ENCODE measurements at regions not wholly inside any gene's neighbourhood (a gene's known extent, or its start where the extent isn't known, plus 50 kb on each side); places are given as distances from the start of the nearest gene placed in this dataset.

DNA sequence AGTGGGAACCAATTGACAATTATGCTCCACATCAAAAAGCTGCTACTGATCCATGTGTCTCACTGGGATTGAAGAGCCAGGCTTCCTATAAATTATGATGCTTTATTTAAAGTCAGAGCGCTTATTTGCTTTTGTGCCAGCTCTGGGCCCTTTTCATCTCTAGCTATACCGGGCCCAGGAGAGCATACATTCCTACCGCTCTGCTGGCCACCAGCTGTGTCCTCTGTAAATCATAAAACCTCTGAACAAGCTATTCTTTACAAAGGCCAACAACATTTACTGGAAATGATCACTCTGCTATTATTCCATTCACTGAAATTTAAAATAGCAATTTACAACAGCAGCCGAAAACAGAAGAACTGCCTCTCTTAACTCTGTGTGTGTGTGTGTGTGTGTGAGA is 86.6 kb downstream of the ZNF608 start:
- CTCF ChIA-PET (ENCODE audit: low intra/inter-chr PET ratio): no interaction called here
- H3K4me1 ChIP-seq (replicated peaks in 1 of 2; ENCODE audit: control insufficient read depth in 2 of 2, insufficient read depth in 2 of 2, low read length in 2 of 2): peaks cover 7 to 76% of the 10 kb centered on the region in 2 experiments; a peak in 4 of 5 replicates

GRCh38 chr5:124658867-124659557 is 87.4 kb downstream of the ZNF608 start:
- H3K4me3 ChIP-seq: no peak overlapping the region
- no peaks in the 10 kb centered on the region for H4K20me1 ChIP-seq (replicated peaks; ENCODE audit: control insufficient read depth, insufficient read depth, low read length)
- no peaks in the 10 kb centered on the region for H3K36me3 ChIP-seq (ENCODE audit: control insufficient read depth, insufficient read depth, low read length)
- peak overlapping the region; percentile 70 for H2AFZ ChIP-seq (ENCODE audit: low read depth, low read length)
- POLR2A ChIA-PET: interaction anchor here (1.2 to 3.1 kb wide), 3 partner anchors 12 to 19 kb away, joined by 5 to 10 read pairs (median 5); no protein-coding TSS in a partner anchor
- H3K27ac ChIP-seq (ENCODE audit: extremely low read depth, low read depth, low read length): peak overlapping the region; percentile 64
- intact Hi-C loops (cut with micrococcal nuclease): loop anchor here (10.0 kb wide), 1 partner anchor 1856 kb away; no protein-coding TSS in a partner anchor
- H3K27me3 ChIP-seq (ENCODE audit: control insufficient read depth in 2 of 2, insufficient read depth in 2 of 2, low read length in 2 of 2): no peaks in the 10 kb centered on the region
- ATAC-seq: peak; percentile 25; the same call in 2 of the 3 replicates
- peaks cover 13 to 84% of the 10 kb centered on the region in 2 experiments; a peak in 4 of 5 replicates for H3K4me1 ChIP-seq (replicated peaks in 1 of 2; ENCODE audit: control insufficient read depth in 2 of 2, insufficient read depth in 2 of 2, low read length in 2 of 2)
- peak overlapping the region; percentile 23; the same call in 1 of the 2 replicates for H3K4me2 ChIP-seq (ENCODE audit: insufficient read depth, low read length)
- no peaks in the 10 kb centered on the region for H3K79me2 ChIP-seq (ENCODE audit: control insufficient read depth, insufficient read depth, low read length)
- CTCF ChIA-PET (ENCODE audit: low intra/inter-chr PET ratio): no interaction called here
- H3K9me3 ChIP-seq (replicated peaks; ENCODE audit: control insufficient read depth, insufficient read depth, low read depth, low read length): no peaks in the 10 kb centered on the region
- peak overlapping the region in 1 of 2 experiments; percentile 51; a peak in 1 of 4 replicates for H3K9ac ChIP-seq (ENCODE audit: insufficient read depth in 1 of 2, low read depth in 2 of 2, low read length in 2 of 2)
- FAIRE-seq: peak; percentile 54
- in situ Hi-C loops (cut with MboI): no loop called here
- H3K9me1 ChIP-seq (ENCODE audit: control insufficient read depth, insufficient read depth, low read length): no peaks in the 10 kb centered on the region
- peak in 2 of 4 experiments; percentile 34 to 61 for DNase-seq (ENCODE audit: extremely low read depth in 1 of 4, low spot score in 3 of 4)
- WGBS (ENCODE audit: insufficient coverage, low coverage, missing lambda C conversion rate): 11% methylated on average over 6 of the region's 6 CpGs
- BruUV-seq (replicated peaks): no TSS peak
- no peak for TF ChIP-seq RBM15 (IDR thresholded peaks at IDR 0.05; ENCODE audit: insufficient read depth, low read length)
- TF ChIP-seq THRA (IDR thresholded peaks at IDR 0.05): no peak
- no peak for TF ChIP-seq KLF13 (tag; IDR thresholded peaks at IDR 0.05; ENCODE audit: borderline replicate concordance, low read depth)
- TF ChIP-seq, protein P1, sequence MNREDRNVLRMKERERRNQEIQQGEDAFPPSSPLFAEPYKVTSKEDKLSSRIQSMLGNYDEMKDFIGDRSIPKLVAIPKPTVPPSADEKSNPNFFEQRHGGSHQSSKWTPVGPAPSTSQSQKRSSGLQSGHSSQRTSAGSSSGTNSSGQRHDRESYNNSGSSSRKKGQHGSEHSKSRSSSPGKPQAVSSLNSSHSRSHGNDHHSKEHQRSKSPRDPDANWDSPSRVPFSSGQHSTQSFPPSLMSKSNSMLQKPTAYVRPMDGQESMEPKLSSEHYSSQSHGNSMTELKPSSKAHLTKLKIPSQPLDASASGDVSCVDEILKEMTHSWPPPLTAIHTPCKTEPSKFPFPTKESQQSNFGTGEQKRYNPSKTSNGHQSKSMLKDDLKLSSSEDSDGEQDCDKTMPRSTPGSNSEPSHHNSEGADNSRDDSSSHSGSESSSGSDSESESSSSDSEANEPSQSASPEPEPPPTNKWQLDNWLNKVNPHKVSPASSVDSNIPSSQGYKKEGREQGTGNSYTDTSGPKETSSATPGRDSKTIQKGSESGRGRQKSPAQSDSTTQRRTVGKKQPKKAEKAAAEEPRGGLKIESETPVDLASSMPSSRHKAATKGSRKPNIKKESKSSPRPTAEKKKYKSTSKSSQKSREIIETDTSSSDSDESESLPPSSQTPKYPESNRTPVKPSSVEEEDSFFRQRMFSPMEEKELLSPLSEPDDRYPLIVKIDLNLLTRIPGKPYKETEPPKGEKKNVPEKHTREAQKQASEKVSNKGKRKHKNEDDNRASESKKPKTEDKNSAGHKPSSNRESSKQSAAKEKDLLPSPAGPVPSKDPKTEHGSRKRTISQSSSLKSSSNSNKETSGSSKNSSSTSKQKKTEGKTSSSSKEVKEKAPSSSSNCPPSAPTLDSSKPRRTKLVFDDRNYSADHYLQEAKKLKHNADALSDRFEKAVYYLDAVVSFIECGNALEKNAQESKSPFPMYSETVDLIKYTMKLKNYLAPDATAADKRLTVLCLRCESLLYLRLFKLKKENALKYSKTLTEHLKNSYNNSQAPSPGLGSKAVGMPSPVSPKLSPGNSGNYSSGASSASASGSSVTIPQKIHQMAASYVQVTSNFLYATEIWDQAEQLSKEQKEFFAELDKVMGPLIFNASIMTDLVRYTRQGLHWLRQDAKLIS (CRISPR knock-in tag; IDR thresholded peaks at IDR 0.05): no peak

More for the DNA sequence above, 86.6 kb downstream of the ZNF608 start:
- Histone ChIP-seq H3K27me3 (ENCODE audit: control insufficient read depth in 2 of 2, insufficient read depth in 2 of 2, low read length in 2 of 2) (no peaks in the 10 kb centered on the region), H3K27ac (ENCODE audit: extremely low read depth, low read depth, low read length) (no peak overlapping the region), H3K9me3 (replicated peaks; ENCODE audit: control insufficient read depth, insufficient read depth, low read depth, low read length) (no peaks in the 10 kb centered on the region), H3K4me3 (no peak overlapping the region), H2AFZ (ENCODE audit: low read depth, low read length) (peak overlapping the region; percentile 70), H4K20me1 (replicated peaks; ENCODE audit: control insufficient read depth, insufficient read depth, low read length) (no peaks in the 10 kb centered on the region), H3K9me1 (ENCODE audit: control insufficient read depth, insufficient read depth, low read length) (no peaks in the 10 kb centered on the region), H3K79me2 (ENCODE audit: control insufficient read depth, insufficient read depth, low read length) (no peaks in the 10 kb centered on the region), H3K4me2 (ENCODE audit: insufficient read depth, low read length) (0 out of 2 replicates have a peak overlapping the region, but pooled peaks have one; percentile 23), H3K9ac (ENCODE audit: insufficient read depth in 1 of 2, low read depth in 2 of 2, low read length in 2 of 2) (peak overlapping the region in 1 of 2 experiments; percentile 51; a peak in 1 of 4 replicates), H3K36me3 (ENCODE audit: control insufficient read depth, insufficient read depth, low read length) (no peaks in the 10 kb centered on the region)
- intact Hi-C loops (cut with micrococcal nuclease): loop anchor here (10.0 kb wide), 1 partner anchor 1855 kb away; no protein-coding TSS in a partner anchor
- WGBS (ENCODE audit: insufficient coverage, low coverage, missing lambda C conversion rate): 72% methylated on average over 4 of the region's 4 CpGs
- ATAC-seq (no peak), FAIRE-seq (no peak), DNase-seq (ENCODE audit: extremely low read depth in 1 of 4, low spot score in 3 of 4) (no peak)
- in situ Hi-C loops (cut with MboI): no loop called here
- BruUV-seq (replicated peaks): no TSS peak
- POLR2A ChIA-PET: interaction anchor here (1.2 to 3.1 kb wide), 3 partner anchors 11 to 18 kb away, joined by 5 to 10 read pairs (median 5); no protein-coding TSS in a partner anchor
- TF ChIP-seq HCFC1 (IDR thresholded peaks at IDR 0.05; ENCODE audit: low read depth, low read length) (no peak), RHOXF2B (CRISPR knock-in tag; conservative IDR thresholded peaks at IDR 0.05) (no peak), MAFG (tag; conservative IDR thresholded peaks at IDR 0.05) (no peak), NR1H2 (CRISPR knock-in tag; IDR thresholded peaks at IDR 0.05) (no peak), CCAR2 (IDR thresholded peaks at IDR 0.05; ENCODE audit: low read depth, low read length) (no peak)

All from K562 (cell line).